Activated T-cell treated with anti-CD3 and anti-CD28 coated beads, Interleukin-2, amount 50 U/mL, for 4 hours (primary cell): ENCODE measurements at regions not wholly inside any gene's neighbourhood (a gene's known extent, or its start where the extent isn't known, plus 50 kb on each side); places are given as distances from the start of the nearest gene placed in this dataset.

ENCODE experiments used
- ATAC-seq, 2 donors: fragments of 200-7000 bp; cut with Tn5 transposase; one replicate each; pipeline ENCODE4 v1.10.0; 2021
- DNase-seq: peaks from one replicate; pipeline ENCODE4 v3.0.0-alpha.2; 2020
- H3K27me3 Mint-ChIP-seq: one replicate; pipeline ENCODE4 v1.8.0; 2021; ENCODE audit warnings: low read depth, mixed read lengths
- H3K36me3 Mint-ChIP-seq: one replicate; pipeline ENCODE4 v1.8.0; 2022; ENCODE audit warnings: mixed read lengths; ENCODE audit not compliant: insufficient read depth
- H3K4me1 Mint-ChIP-seq: one replicate; pipeline ENCODE4 v1.8.0; 2021; ENCODE audit warnings: low read depth, mixed read lengths
- H3K4me3 Mint-ChIP-seq: one replicate; pipeline ENCODE4 v1.8.0; 2021; ENCODE audit warnings: mild to moderate bottlenecking, moderate library complexity, mixed read lengths
- H3K9me3 Mint-ChIP-seq: one replicate; pipeline ENCODE4 v1.8.0; 2021; ENCODE audit warnings: mixed read lengths

- no peaks in the 10 kb centered on the region for H3K4me1 Mint-ChIP-seq
- no peak for ATAC-seq
- no peaks in the 10 kb centered on the region for H3K9me3 Mint-ChIP-seq
- H3K36me3 Mint-ChIP-seq, result no peaks in the 10 kb centered on the region
- DNase-seq, result no peak
- H3K4me3 Mint-ChIP-seq, result no peak overlapping the region
- H3K27me3 Mint-ChIP-seq, result peaks cover 15% of the 10 kb centered on the region
Observed at GRCh38 chr21:35628316-35628715, 432.0 kb downstream of the SETD4 start.

- ATAC-seq (no peak), DNase-seq (no peak)
- Mint-ChIP-seq H3K36me3 (no peaks in the 10 kb centered on the region), H3K4me3 (no peak overlapping the region), H3K9me3 (no peaks in the 10 kb centered on the region), H3K27me3 (peaks cover 12% of the 10 kb centered on the region), H3K4me1 (no peaks in the 10 kb centered on the region)
Observed at GRCh38 chr21:35627462-35627861, 432.9 kb downstream of the SETD4 start.

- no peaks in the 10 kb centered on the region for H3K4me1 Mint-ChIP-seq
- no peaks in the 10 kb centered on the region for H3K36me3 Mint-ChIP-seq
- ATAC-seq, result no peak
- no peak overlapping the region for H3K4me3 Mint-ChIP-seq
- H3K9me3 Mint-ChIP-seq, result no peaks in the 10 kb centered on the region
- H3K27me3 Mint-ChIP-seq, result peaks cover 9% of the 10 kb centered on the region
- no peak for DNase-seq
Observed at GRCh38 chr21:35625576-35625975, 434.8 kb downstream of the SETD4 start.

DNA sequence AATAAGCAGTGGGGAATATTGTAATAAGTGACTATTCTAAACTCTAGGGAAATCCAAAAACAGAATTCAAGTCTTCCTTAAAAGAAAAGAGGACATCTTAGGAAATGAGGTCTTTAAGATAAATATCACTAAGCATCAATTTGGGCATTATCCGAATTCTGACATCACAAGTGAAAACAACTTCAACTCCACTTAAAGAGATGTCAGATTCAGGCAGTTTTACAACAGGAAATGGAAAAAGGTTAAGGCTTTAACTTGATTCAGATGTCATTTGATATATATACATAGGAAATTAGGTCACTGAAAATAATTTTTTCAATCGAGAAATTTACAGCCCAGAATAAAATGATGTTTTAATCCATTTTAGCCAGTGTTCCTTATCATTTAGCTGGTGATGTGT lies 435.4 kb downstream of the SETD4 start:
- no peak for ATAC-seq
- no peak overlapping the region for H3K4me3 Mint-ChIP-seq
- no peaks in the 10 kb centered on the region for H3K4me1 Mint-ChIP-seq
- DNase-seq, result no peak
- no peaks in the 10 kb centered on the region for H3K9me3 Mint-ChIP-seq
- peaks cover 9% of the 10 kb centered on the region for H3K27me3 Mint-ChIP-seq
- no peaks in the 10 kb centered on the region for H3K36me3 Mint-ChIP-seq

- H3K27me3 Mint-ChIP-seq, result peaks cover 4% of the 10 kb centered on the region
- H3K4me1 Mint-ChIP-seq, result no peaks in the 10 kb centered on the region
- no peak for ATAC-seq
- no peak for DNase-seq
- H3K36me3 Mint-ChIP-seq, result no peaks in the 10 kb centered on the region
- no peak overlapping the region for H3K4me3 Mint-ChIP-seq
- no peaks in the 10 kb centered on the region for H3K9me3 Mint-ChIP-seq
Observed at GRCh38 chr21:35622612-35623011, 437.7 kb downstream of the SETD4 start.

DNA sequence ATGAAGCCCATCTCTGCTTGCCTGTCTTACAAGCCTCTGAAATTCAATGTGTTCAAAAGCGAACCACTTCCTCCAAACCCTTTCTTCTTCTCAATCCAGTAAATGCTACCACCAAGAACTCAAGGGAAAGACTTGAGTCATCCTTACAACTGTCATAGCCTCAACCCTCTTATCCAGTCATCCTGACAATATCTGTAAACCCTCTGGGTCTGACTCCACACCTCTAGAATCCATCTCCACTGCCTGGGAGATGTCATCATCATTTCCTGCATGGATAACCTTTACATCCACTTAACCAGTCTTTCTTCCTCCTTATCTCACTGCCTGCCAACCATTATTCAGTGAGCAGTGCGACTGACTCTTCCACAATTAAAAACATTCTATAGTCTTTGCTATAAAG lies 441.1 kb downstream of the SETD4 start:
- Mint-ChIP-seq H3K4me1 (no peaks in the 10 kb centered on the region), H3K36me3 (no peaks in the 10 kb centered on the region), H3K9me3 (no peaks in the 10 kb centered on the region), H3K4me3 (no peak overlapping the region), H3K27me3 (peaks cover 2% of the 10 kb centered on the region)
- ATAC-seq (no peak), DNase-seq (no peak)

GRCh38 chr21:35617491-35617890 lies 442.8 kb downstream of the SETD4 start:
- Mint-ChIP-seq H3K4me1 (no peaks in the 10 kb centered on the region), H3K4me3 (no peak overlapping the region), H3K27me3 (peaks cover 5% of the 10 kb centered on the region), H3K9me3 (no peaks in the 10 kb centered on the region), H3K36me3 (no peaks in the 10 kb centered on the region)
- ATAC-seq (no peak), DNase-seq (no peak)

GRCh38 chr21:35616090-35616489 lies 444.2 kb downstream of the SETD4 start:
- Mint-ChIP-seq H3K27me3 (peaks cover 9% of the 10 kb centered on the region), H3K36me3 (no peaks in the 10 kb centered on the region), H3K4me1 (no peaks in the 10 kb centered on the region), H3K9me3 (no peaks in the 10 kb centered on the region), H3K4me3 (no peak overlapping the region)
- ATAC-seq (no peak), DNase-seq (no peak)

DNA sequence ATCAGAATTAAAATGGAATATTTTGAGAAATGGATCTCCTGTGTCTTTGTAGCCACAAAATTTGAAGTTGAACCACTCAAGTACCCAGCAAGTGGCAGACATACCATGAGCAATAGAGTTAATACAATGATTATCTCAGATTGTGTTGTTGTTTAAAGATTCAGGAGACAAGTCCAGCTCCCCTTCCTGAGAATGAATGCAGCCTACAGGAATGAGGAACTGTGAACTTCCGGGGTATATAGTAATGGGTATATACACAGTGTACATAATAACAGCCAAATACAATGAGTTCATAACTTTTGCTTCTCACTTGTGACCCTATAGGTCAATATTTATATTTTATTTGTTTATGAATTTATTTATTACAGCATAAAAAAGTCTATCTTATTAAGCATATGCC lies 445.0 kb downstream of the SETD4 start:
- peaks cover 9% of the 10 kb centered on the region for H3K27me3 Mint-ChIP-seq
- ATAC-seq (no peak), DNase-seq (no peak)
- no peaks in the 10 kb centered on the region for H3K9me3 Mint-ChIP-seq
- no peaks in the 10 kb centered on the region for H3K4me1 Mint-ChIP-seq
- H3K36me3 Mint-ChIP-seq, result no peaks in the 10 kb centered on the region
- H3K4me3 Mint-ChIP-seq, result no peak overlapping the region

DNA sequence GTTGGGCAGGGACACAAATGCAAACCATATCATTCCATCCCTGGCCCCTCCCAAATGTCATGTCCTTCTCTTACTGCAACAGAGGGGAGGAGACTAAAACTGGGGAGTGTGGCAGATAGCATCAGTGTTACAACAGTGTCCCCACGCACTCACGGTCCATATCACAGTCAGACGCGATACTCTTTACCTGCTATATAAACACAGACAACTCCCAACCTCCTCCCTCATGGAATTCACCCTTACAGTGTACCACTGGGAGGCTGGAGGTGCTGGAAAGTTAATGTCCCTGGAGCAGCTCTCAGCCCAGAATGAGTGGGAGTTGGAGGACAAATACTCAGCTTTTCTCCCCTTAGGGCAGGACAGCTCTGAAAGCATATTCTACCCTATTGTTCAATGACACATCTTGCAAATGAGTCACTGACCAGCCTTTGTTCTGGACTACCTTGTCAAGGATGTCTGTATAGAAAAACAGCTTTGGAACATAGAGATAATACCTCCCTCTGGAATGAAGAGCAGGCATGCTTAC lies 445.9 kb downstream of the SETD4 start:
- H3K4me3 Mint-ChIP-seq, result no peak overlapping the region
- ATAC-seq (no peak), DNase-seq (no peak)
- H3K4me1 Mint-ChIP-seq, result no peaks in the 10 kb centered on the region
- H3K9me3 Mint-ChIP-seq, result no peaks in the 10 kb centered on the region
- no peaks in the 10 kb centered on the region for H3K36me3 Mint-ChIP-seq
- peaks cover 9% of the 10 kb centered on the region for H3K27me3 Mint-ChIP-seq

DNA sequence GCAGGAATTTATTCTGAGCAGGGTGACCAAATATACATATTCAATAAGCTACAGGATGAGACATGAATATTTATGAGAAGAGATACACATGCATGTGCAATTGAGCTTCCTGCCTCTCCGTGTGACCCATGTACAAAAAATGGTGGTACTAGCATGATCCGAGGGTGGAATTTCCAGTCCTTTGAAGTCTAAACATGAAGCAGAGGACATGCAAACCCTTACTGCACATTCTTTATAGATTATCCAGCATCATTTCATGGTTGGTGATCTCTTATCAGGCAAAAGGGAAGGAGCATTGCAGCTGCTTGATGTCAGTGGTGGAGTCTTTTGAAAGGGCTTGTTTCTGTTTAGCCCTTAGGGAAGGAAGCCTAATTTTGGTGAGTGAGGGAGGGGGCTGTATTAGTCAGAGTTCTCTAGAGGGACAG lies 448.6 kb downstream of the SETD4 start:
- Mint-ChIP-seq H3K4me3 (no peak overlapping the region), H3K4me1 (no peaks in the 10 kb centered on the region), H3K9me3 (peaks cover 5% of the 10 kb centered on the region), H3K27me3 (peaks cover 6% of the 10 kb centered on the region), H3K36me3 (no peaks in the 10 kb centered on the region)
- DNase-seq, result no peak
- ATAC-seq, result no peak

GRCh38 chr21:35609263-35609662 lies 451.1 kb downstream of the SETD4 start:
- no peak for ATAC-seq
- DNase-seq, result no peak
- peaks cover 5% of the 10 kb centered on the region for H3K9me3 Mint-ChIP-seq
- peaks cover 13% of the 10 kb centered on the region for H3K27me3 Mint-ChIP-seq
- no peaks in the 10 kb centered on the region for H3K4me1 Mint-ChIP-seq
- no peak overlapping the region for H3K4me3 Mint-ChIP-seq
- no peaks in the 10 kb centered on the region for H3K36me3 Mint-ChIP-seq

GRCh38 chr21:35607406-35607805 lies 452.9 kb downstream of the SETD4 start:
- H3K36me3 Mint-ChIP-seq, result no peaks in the 10 kb centered on the region
- DNase-seq (no peak), ATAC-seq (no peak)
- H3K4me1 Mint-ChIP-seq, result no peaks in the 10 kb centered on the region
- peaks cover 14% of the 10 kb centered on the region for H3K27me3 Mint-ChIP-seq
- H3K4me3 Mint-ChIP-seq, result no peak overlapping the region
- peaks cover 5% of the 10 kb centered on the region for H3K9me3 Mint-ChIP-seq

DNA sequence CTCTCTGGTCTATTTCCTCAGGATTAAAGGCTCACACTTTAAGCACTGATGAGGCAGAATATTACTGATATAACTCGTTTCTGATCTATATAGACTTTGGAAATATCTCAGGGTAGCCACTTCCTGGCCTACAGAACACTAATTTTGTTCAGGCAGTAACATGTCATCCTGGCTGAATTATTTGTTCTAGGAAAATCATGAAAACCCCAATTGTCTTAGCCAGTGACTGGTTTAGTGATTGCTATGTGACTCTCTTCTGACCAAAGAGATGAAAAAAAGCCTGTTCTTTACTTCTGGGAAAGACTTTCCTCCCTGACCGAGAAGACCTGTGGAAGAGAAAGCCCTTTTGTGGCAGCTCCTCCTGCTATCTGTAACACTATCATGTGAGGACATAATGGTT lies 453.7 kb downstream of the SETD4 start:
- peaks cover 10% of the 10 kb centered on the region for H3K27me3 Mint-ChIP-seq
- no peak for ATAC-seq
- no peak for DNase-seq
- no peak overlapping the region for H3K4me3 Mint-ChIP-seq
- no peaks in the 10 kb centered on the region for H3K4me1 Mint-ChIP-seq
- H3K36me3 Mint-ChIP-seq, result no peaks in the 10 kb centered on the region
- peaks cover 5% of the 10 kb centered on the region for H3K9me3 Mint-ChIP-seq

- ATAC-seq (no peak), DNase-seq (no peak)
- peaks cover 5% of the 10 kb centered on the region for H3K9me3 Mint-ChIP-seq
- no peak overlapping the region for H3K4me3 Mint-ChIP-seq
- no peaks in the 10 kb centered on the region for H3K4me1 Mint-ChIP-seq
- H3K27me3 Mint-ChIP-seq, result peaks cover 10% of the 10 kb centered on the region
- H3K36me3 Mint-ChIP-seq, result no peaks in the 10 kb centered on the region
Observed at GRCh38 chr21:35606146-35606545, 454.2 kb downstream of the SETD4 start.

DNA sequence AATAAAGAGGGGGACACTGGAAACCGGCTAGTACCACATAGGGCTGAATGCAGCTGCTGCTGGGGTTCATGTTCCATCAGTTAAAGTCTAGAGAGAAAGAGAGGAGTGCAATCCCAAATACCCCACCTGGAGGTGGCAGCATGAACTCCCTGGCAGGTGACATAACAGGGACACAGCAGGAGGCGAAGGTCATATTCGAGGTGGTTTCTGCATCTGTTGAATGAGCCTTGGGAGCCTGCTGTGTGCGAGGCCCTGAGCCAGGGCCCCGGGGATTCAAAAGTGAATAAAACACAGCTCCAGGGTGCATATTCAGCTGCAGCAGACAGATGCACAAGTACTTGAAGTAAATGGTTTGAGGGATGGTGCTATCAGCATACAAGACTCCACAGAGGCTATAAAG lies 456.8 kb downstream of the SETD4 start:
- Mint-ChIP-seq H3K9me3 (peaks cover 5% of the 10 kb centered on the region), H3K4me3 (no peak overlapping the region), H3K27me3 (peaks cover 12% of the 10 kb centered on the region), H3K36me3 (no peaks in the 10 kb centered on the region), H3K4me1 (no peaks in the 10 kb centered on the region)
- ATAC-seq (no peak), DNase-seq (no peak)
